Panc1 (cell line): ENCODE measurements at regions not wholly inside any gene's neighbourhood (a gene's known extent, or its start where the extent isn't known, plus 50 kb on each side); places are given as distances from the start of the nearest gene placed in this dataset.

Source experiments
- ATAC-seq: fragments of 200-7000 bp; cut with Tn5 transposase; 2 replicates; pipeline ENCODE4 v1.9.1; 2020; ENCODE audit warnings: mild to moderate bottlenecking, moderate library complexity
- BruUV-seq: library from RNA; stranded (reverse); fragments of 400-500 nt; replicated peaks from 2 replicates; lab custom pipeline; 2021; lab: Mats Ljungman, UMichigan
- CTCF ChIA-PET: fragments of 300-600 bp; sonication (Branson Sonifier 250); formaldehyde crosslinking; loops from one replicate; lab custom pipeline; 2022; ENCODE audit warnings: antibody characterized with exemption; lab: Charles Lee
- POLR2A ChIA-PET: fragments of 300-600 bp; sonication (Branson Sonifier 250); formaldehyde crosslinking; loops from one replicate; lab custom pipeline; 2022; ENCODE audit warnings: antibody characterized with exemption; lab: Charles Lee
- DNase-seq: peaks from one replicate; pipeline ENCODE4 v3.0.0-alpha.2; 2010; ENCODE audit warnings: low read depth, low spot score
- H3K27ac ChIP-seq: 2 replicates; pipeline ENCODE4 v1.5.1; 2011; ENCODE audit warnings: mild to moderate bottlenecking, low read length, inconsistent platforms
- H3K27me3 ChIP-seq: fragments of 200-500 bp; sonication (Bioruptor generic); 2 replicates; pipeline ENCODE4 v1.6.0; 2014; ENCODE audit warnings: low read length, inconsistent platforms; ENCODE audit not compliant: control insufficient read depth, insufficient read depth
- H3K36me3 ChIP-seq: fragments of 200-500 bp; sonication (Bioruptor generic); 2 replicates; pipeline ENCODE4 v1.5.1; 2014; ENCODE audit warnings: inconsistent platforms, mild to moderate bottlenecking, low read length, moderate library complexity; ENCODE audit not compliant: control insufficient read depth, insufficient read depth
- H3K4me1 ChIP-seq: 2 replicates; pipeline ENCODE4 v1.5.1; 2011; ENCODE audit warnings: inconsistent platforms, mild to moderate bottlenecking, low read length, moderate library complexity; ENCODE audit not compliant: control insufficient read depth, insufficient read depth
- H3K4me3 ChIP-seq, 2 experiments: 2 replicates each; pipeline ENCODE4 v1.5.1; 2011 to 2012; ENCODE audit warnings: low read depth in 2 of 2, low read length in 2 of 2, mild to moderate bottlenecking in 2 of 2, inconsistent platforms in 1 of 2, moderate library complexity in 1 of 2
- H3K9me3 ChIP-seq: fragments of 200-500 bp; sonication (Bioruptor generic); 2 replicates; pipeline ENCODE4 v1.5.1; 2014; ENCODE audit warnings: low read depth, mild to moderate bottlenecking, inconsistent platforms, low read length, moderate library complexity; ENCODE audit not compliant: control insufficient read depth, insufficient read depth
- CTCF ChIP-seq: fragments of 450-650 bp; IDR thresholded peaks from 2 replicates; pipeline ENCODE4 v1.5.1; 2017; ENCODE audit warnings: mild to moderate bottlenecking
- POLR2AphosphoS5 ChIP-seq: IDR thresholded peaks from 2 replicates; pipeline ENCODE4 v1.6.1; 2012; ENCODE audit warnings: mild to moderate bottlenecking, low read depth, low read length, moderate library complexity
- REST ChIP-seq, 2 experiments: IDR thresholded peaks; 2 replicates each; pipeline ENCODE4 v1.6.1; 2011 to 2012; ENCODE audit warnings: low read depth in 2 of 2, control low read depth in 1 of 2, low read length in 1 of 2, mild to moderate bottlenecking in 1 of 2, moderate library complexity in 1 of 2; ENCODE audit not compliant: insufficient read depth in 1 of 2
- SIN3A ChIP-seq: IDR thresholded peaks from 2 replicates; pipeline ENCODE4 v1.6.1; 2012; ENCODE audit warnings: low read depth, mild to moderate bottlenecking, low read length, moderate library complexity, borderline replicate concordance; ENCODE audit not compliant: insufficient read depth
- TCF7L2 ChIP-seq: IDR thresholded peaks from 2 replicates; pipeline ENCODE4 v1.6.1; 2011; ENCODE audit warnings: mild to moderate bottlenecking, low read depth, low read length, inconsistent platforms
- in situ Hi-C: cut with HindIII; loops from 2 replicates; pipeline ENCODE4 v1.10.0; 2016; ENCODE audit warnings: low sequenced_read_pairs, low pct_unique_long_range_greater_than_20kb
- intact Hi-C: fragments of 100-400 bp; cut with micrococcal nuclease; formaldehyde crosslinking; loops from one replicate; pipeline ENCODE4 v1.10.0; 2022; ENCODE audit not compliant: unreplicated experiment

GRCh38 chr4:185909972-185910371, 98.0 kb upstream of the SORBS2 start:
- Histone ChIP-seq H3K9me3 (no peaks in the 10 kb centered on the region), H3K4me3 (no peak overlapping the region), H3K36me3 (no peaks in the 10 kb centered on the region), H3K4me1 (no peaks in the 10 kb centered on the region), H3K27ac (no peak overlapping the region), H3K27me3 (no peaks in the 10 kb centered on the region)
- ChIA-PET POLR2A (no interaction called here), CTCF (no interaction called here)
- in situ Hi-C loops, result no loop called here
- no peak for DNase-seq
- no TSS peak for BruUV-seq
- intact Hi-C loops, result no loop called here
- no peak for ATAC-seq
- TF ChIP-seq SIN3A (no peak), CTCF (no peak), TCF7L2 (no peak), REST (IDR thresholded peaks at IDR 0.05; ENCODE audit: insufficient read depth in 1 of 2, low read depth in 2 of 2, low read length in 1 of 2) (no peak), POLR2AphosphoS5 (no peak)

GRCh38 chr4:185911556-185912064, 99.6 kb upstream of the SORBS2 start:
- Histone ChIP-seq H3K27me3 (no peaks in the 10 kb centered on the region), H3K4me3 (no peak overlapping the region), H3K27ac (no peak overlapping the region), H3K4me1 (no peaks in the 10 kb centered on the region), H3K9me3 (no peaks in the 10 kb centered on the region), H3K36me3 (no peaks in the 10 kb centered on the region)
- in situ Hi-C loops (no loop called here), intact Hi-C loops (no loop called here)
- ChIA-PET CTCF (no interaction called here), POLR2A (no interaction called here)
- BruUV-seq, result no TSS peak
- ATAC-seq (no peak), DNase-seq (no peak)
- TF ChIP-seq SIN3A, result no peak

- intact Hi-C loops (no loop called here), in situ Hi-C loops (no loop called here)
- H3K27me3 ChIP-seq, result no peaks in the 10 kb centered on the region
- POLR2A ChIA-PET, result no interaction called here
- ATAC-seq (peak; percentile 42; the same call in 1 of the 2 replicates), DNase-seq (no peak)
- no TSS peak for BruUV-seq
- H3K27ac ChIP-seq, result no peak overlapping the region
- H3K36me3 ChIP-seq, result no peaks in the 10 kb centered on the region
- CTCF ChIA-PET, result no interaction called here
- peak; percentile 91 for TF ChIP-seq TCF7L2
- TF ChIP-seq SIN3A, result no peak
- H3K4me1 ChIP-seq, result no peaks in the 10 kb centered on the region
- no peaks in the 10 kb centered on the region for H3K9me3 ChIP-seq
- no peak overlapping the region for H3K4me3 ChIP-seq
Observed at GRCh38 chr4:185912779-185913178, 100.8 kb upstream of the SORBS2 start.
